Loucy (cell line): ENCODE measurements at regions not wholly inside any gene's neighbourhood (a gene's known extent, or its start where the extent isn't known, plus 50 kb on each side); places are given as distances from the start of the nearest gene placed in this dataset.

Experiments
- H2AFZ ChIP-seq: fragments of 200-600 bp; sonication (generic); 2 replicates; pipeline ENCODE4 v1.6.0; 2016; ENCODE audit warnings: antibody characterized with exemption, mild to moderate bottlenecking, low read length, moderate library complexity
- H3F3A ChIP-seq: fragments of 200-600 bp; 2 replicates; pipeline ENCODE4 v1.6.0; 2016; ENCODE audit warnings: antibody characterized with exemption, low read depth, mild to moderate bottlenecking
- H3K27me3 ChIP-seq: fragments of 200-600 bp; sonication (generic); 2 replicates; pipeline ENCODE4 v1.6.1; 2014; ENCODE audit warnings: low read length, mild to moderate bottlenecking; ENCODE audit not compliant: insufficient read depth, poor library complexity, severe bottlenecking
- H3K36me3 ChIP-seq: fragments of 200-600 bp; sonication (generic); 2 replicates; pipeline ENCODE4 v1.6.1; 2016; ENCODE audit warnings: low read length; ENCODE audit not compliant: insufficient read depth
- H3K4me1 ChIP-seq: fragments of 200-600 bp; sonication (generic); 2 replicates; pipeline ENCODE4 v1.5.1; 2014; ENCODE audit warnings: low read length, mild to moderate bottlenecking; ENCODE audit not compliant: insufficient read depth, poor library complexity, severe bottlenecking
- H3K4me2 ChIP-seq: fragments of 200-600 bp; sonication (generic); 2 replicates; pipeline ENCODE4 v1.6.0; 2014; ENCODE audit warnings: antibody characterized with exemption, low read length, low read depth, mild to moderate bottlenecking; ENCODE audit not compliant: poor library complexity, severe bottlenecking
- H3K4me3 ChIP-seq: fragments of 200-600 bp; sonication (generic); 2 replicates; pipeline ENCODE4 v1.5.1; 2014; ENCODE audit warnings: low read length, mild to moderate bottlenecking, mixed read lengths; ENCODE audit not compliant: poor library complexity, severe bottlenecking
- H3K79me2 ChIP-seq: fragments of 200-600 bp; sonication (generic); 2 replicates; pipeline ENCODE4 v1.6.1; 2014; ENCODE audit warnings: low read length; ENCODE audit not compliant: insufficient read depth
- H3K9ac ChIP-seq: fragments of 200-600 bp; sonication (generic); 2 replicates; pipeline ENCODE4 v1.6.0; 2014; ENCODE audit warnings: mild to moderate bottlenecking, low read depth, low read length, moderate library complexity; ENCODE audit not compliant: poor library complexity, severe bottlenecking
- H3K9me2 ChIP-seq: fragments of 200-600 bp; sonication (generic); replicated peaks from 2 replicates; pipeline ENCODE4 v1.6.1; 2016; ENCODE audit warnings: low read depth, low read length, mixed read lengths
- H3K9me3 ChIP-seq: fragments of 200-600 bp; sonication (generic); 2 replicates; pipeline ENCODE4 v1.6.1; 2014; ENCODE audit warnings: mild to moderate bottlenecking, antibody characterized with exemption, low read length, low read depth; ENCODE audit not compliant: insufficient read depth
- H4K20me1 ChIP-seq: fragments of 200-600 bp; sonication (generic); 2 replicates; pipeline ENCODE4 v1.6.0; 2014; ENCODE audit warnings: antibody characterized with exemption, low read length, mild to moderate bottlenecking; ENCODE audit not compliant: insufficient read depth, poor library complexity, severe bottlenecking
- EZH2phosphoT487 ChIP-seq: fragments of 200-600 bp; IDR thresholded peaks from 2 replicates; pipeline ENCODE4 v1.6.1; 2018; ENCODE audit warnings: antibody characterized with exemption, mild to moderate bottlenecking, moderate library complexity, borderline replicate concordance
- TF ChIP-seq, protein P1 (sequence below): fragments of 200-600 bp; sonication (generic); conservative IDR thresholded peaks from 2 replicates; pipeline ENCODE4 v1.5.1; 2014; ENCODE audit warnings: mild to moderate bottlenecking, antibody characterized with exemption, low read length

DNA sequence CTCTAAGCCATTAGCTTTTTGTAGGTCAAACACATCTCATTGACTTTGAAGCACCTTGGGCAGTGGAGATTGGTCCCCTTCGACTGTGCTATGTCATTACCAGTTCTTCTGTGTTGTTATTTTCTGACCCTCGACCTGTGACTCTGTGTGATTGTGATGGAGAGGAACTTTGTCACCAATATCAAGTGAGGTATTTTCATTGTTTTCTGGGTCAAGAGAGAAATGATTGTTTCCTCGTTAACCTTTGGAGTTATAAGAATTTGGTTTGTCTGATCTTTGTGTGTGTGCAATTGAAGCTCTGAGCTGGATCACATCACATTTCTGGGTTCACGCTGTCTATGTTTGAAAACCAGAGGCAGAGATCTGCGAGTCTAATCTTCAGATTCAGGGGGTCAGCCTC, 432.2 kb upstream of the KLF6 start:
- H4K20me1 ChIP-seq = no peaks in the 10 kb centered on the region
- H3K4me3 ChIP-seq = no peak overlapping the region
- H3K9ac ChIP-seq = no peak overlapping the region
- TF ChIP-seq EZH2phosphoT487 = no peak
- TF ChIP-seq, protein P1, sequence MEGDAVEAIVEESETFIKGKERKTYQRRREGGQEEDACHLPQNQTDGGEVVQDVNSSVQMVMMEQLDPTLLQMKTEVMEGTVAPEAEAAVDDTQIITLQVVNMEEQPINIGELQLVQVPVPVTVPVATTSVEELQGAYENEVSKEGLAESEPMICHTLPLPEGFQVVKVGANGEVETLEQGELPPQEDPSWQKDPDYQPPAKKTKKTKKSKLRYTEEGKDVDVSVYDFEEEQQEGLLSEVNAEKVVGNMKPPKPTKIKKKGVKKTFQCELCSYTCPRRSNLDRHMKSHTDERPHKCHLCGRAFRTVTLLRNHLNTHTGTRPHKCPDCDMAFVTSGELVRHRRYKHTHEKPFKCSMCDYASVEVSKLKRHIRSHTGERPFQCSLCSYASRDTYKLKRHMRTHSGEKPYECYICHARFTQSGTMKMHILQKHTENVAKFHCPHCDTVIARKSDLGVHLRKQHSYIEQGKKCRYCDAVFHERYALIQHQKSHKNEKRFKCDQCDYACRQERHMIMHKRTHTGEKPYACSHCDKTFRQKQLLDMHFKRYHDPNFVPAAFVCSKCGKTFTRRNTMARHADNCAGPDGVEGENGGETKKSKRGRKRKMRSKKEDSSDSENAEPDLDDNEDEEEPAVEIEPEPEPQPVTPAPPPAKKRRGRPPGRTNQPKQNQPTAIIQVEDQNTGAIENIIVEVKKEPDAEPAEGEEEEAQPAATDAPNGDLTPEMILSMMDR = no peak
- no peaks in the 10 kb centered on the region for H3K9me2 ChIP-seq
- no peak overlapping the region for H2AFZ ChIP-seq
- H3K4me2 ChIP-seq = no peak overlapping the region
- no peaks in the 10 kb centered on the region for H3K4me1 ChIP-seq
- no peaks in the 10 kb centered on the region for H3K27me3 ChIP-seq
- no peaks in the 10 kb centered on the region for H3K79me2 ChIP-seq
- no peaks in the 10 kb centered on the region for H3F3A ChIP-seq
- no peaks in the 10 kb centered on the region for H3K36me3 ChIP-seq
- H3K9me3 ChIP-seq = no peaks in the 10 kb centered on the region

GRCh38 chr10:4216726-4217125, 431.7 kb upstream of the KLF6 start:
- Histone ChIP-seq H3K36me3 (no peaks in the 10 kb centered on the region), H3K9me2 (no peaks in the 10 kb centered on the region), H3K4me3 (no peak overlapping the region), H2AFZ (no peak overlapping the region), H4K20me1 (no peaks in the 10 kb centered on the region), H3K9ac (no peak overlapping the region), H3K79me2 (no peaks in the 10 kb centered on the region), H3K4me1 (no peaks in the 10 kb centered on the region), H3K27me3 (no peaks in the 10 kb centered on the region), H3K9me3 (no peaks in the 10 kb centered on the region), H3K4me2 (no peak overlapping the region), H3F3A (no peaks in the 10 kb centered on the region)
- TF ChIP-seq, protein P1 = no peak
- no peak for TF ChIP-seq EZH2phosphoT487

GRCh38 chr10:4215963-4216575, 431.1 kb upstream of the KLF6 start:
- no peaks in the 10 kb centered on the region for H3K9me3 ChIP-seq
- H3K4me2 ChIP-seq = no peak overlapping the region
- no peaks in the 10 kb centered on the region for H4K20me1 ChIP-seq
- no peak for TF ChIP-seq EZH2phosphoT487
- TF ChIP-seq, protein P1 = no peak
- no peaks in the 10 kb centered on the region for H3K79me2 ChIP-seq
- no peaks in the 10 kb centered on the region for H3K36me3 ChIP-seq
- H2AFZ ChIP-seq = no peak overlapping the region
- no peak overlapping the region for H3K4me3 ChIP-seq
- no peaks in the 10 kb centered on the region for H3K9me2 ChIP-seq
- H3K9ac ChIP-seq = no peak overlapping the region
- no peaks in the 10 kb centered on the region for H3K4me1 ChIP-seq
- H3K27me3 ChIP-seq = no peaks in the 10 kb centered on the region
- H3F3A ChIP-seq = no peaks in the 10 kb centered on the region
